ENCODE measurements at regions not wholly inside any gene's neighbourhood (a gene's known extent, or its start where the extent isn't known, plus 50 kb on each side); places are given as distances from the start of the nearest gene placed in this dataset.
"Not testable (repeated sequence)": the region's sequence is repeated elsewhere in the genome, so short reads cannot be mapped to it uniquely, and the experiment has no call there.

DNA sequence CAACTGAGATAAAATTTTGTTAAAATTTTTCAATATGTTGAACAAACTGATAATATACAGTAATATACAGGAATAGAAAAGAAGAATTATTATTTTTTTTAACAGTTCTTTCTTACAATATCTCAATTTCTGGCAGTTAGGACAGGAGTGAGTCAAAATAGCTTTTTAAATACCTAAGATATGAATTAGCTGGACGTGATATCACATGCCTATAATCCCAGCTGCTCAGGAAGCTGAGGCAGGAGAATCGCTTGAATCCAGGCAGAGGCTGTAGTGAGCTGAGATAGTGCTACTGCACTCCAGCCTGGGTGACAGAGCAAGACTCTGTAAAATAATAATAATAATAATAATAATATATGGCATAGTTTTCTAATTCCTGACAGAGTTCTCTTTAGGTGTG, 1039.3 kb downstream of the STPG2 start:
- no peak for DNase-seq (ENCODE audit: low read depth)

DNA sequence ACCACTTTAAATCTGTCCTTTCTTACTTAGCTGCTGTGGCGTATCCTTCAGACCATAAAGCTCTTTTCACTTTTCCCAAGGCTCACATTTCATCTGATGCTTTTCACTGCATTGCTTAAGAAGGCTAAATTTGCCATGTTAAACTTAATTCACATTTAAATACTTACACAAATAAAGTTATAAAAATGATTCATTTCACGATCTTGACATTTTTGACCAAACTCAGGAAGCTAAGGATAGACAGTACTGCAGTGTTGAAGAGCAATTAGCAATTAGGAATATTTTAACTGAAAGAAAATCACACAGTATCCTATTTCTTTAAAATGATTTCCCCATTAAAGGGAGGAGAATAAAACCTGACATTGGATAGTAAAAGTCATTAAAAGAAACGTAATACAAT, 1038.6 kb downstream of the STPG2 start:
- no peak for DNase-seq (ENCODE audit: low read depth)

DNA sequence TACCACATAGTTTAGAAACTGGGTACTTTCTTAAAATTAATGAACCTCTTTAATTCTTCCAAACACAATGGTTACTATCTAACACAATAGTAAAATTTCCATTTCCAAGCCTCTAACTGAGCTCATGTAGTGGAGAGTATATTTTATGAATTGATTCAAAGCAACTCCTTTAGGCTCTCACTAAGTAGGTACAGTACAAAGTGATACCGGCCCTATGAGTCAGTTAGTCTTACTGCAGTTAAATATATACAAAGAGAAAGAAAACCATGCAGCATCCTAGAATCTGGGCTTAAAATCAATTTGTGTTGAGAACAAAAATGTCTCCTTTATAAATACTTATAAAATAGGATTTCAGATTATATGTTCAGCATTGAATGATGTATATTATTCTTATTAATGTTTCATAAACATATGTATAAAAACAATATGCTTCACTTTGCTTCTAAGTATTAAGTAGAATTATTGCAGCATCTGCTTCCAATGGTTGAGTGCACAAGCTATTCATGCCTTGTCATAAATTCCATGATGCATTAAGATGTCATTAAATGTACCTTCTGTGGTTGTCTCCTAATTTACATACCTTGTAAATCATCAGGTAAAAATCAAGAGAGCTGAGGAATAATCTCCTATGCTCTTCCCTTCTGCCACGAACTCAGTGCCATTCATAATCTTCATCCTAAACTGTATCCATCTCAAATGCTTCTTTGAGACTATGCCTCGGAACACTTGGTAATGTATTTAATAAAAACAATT, 1037.8 kb downstream of the STPG2 start:
- DNase-seq (ENCODE audit: low read depth), result no peak

DNA sequence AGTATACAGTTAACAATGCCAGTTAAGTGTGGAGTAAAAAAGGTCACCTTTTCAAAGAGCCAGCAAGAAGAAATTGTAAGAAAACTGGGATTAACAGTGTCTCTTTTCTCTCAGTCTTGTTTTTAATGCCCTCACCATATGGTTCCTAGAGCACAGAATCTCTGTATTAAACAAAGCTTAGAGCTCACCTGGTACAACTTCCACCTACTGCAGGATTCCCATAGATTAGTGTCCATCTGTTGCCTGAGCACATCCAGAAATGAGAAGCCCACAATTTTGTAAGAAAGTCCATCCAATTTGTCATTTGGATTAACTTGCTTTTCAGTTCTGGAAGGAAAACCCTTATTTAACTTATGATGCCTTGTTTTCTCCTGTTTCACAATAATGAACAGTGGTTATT, 1037.1 kb downstream of the STPG2 start:
- DNase-seq (ENCODE audit: low read depth), result no peak

DNA sequence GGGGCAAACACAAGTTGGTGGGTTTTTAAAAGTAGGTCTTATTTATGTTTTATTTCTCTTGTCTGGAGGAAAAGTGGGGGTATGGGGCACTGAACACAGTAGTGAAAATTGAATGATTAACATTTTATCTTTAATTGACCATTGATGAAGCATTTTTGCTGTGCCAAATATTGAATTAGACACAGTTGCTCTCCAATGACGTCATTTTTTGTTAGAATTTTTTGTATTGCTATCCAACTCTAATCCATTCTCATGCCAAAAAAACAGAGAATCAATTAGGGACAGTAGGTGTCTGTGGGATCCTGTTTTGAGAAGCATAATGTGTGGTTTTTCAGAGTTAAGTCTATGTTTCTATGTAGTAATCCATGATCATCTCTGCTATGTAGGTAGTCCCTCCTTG, 1032.8 kb downstream of the STPG2 start:
- DNase-seq (ENCODE audit: low read depth), result no peak

DNA sequence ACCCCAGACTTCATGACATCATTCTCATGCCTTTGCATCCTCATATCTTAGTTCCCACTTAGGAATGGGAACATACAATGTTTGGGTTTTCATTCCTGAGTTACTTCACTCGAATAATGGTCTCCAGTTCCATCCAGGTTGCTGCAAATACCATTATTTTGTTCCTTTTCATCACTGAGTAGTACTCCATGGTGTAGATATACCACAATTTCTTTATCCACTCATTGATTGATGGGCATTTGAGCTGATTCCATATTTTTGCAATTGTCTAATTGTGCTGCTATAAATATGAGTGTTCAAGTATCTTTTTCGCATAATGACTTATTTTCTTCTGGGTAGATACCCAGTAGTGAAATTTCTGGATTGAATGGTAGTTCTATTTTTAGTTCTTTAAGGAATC, 1026.8 kb downstream of the STPG2 start:
- no peak for DNase-seq (ENCODE audit: low read depth)

DNA sequence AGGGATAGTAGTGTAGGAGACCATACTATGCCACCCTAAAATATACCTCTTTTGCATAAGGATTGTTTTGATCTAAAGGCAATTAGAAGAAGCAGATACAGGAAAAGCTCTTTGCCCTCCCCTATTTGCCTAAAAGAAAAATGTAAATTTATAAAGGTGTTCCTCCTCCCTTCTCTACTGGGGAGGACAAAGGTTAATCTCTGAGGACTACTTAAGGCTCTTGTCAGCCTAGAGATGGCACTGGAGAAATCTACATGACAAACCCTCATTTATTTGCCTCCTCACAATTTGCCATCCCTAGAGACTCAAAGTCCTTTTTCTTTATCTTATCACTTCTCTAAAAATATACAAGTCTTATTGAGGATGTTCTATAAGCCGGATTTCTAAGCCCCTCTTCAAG, 1021.8 kb downstream of the STPG2 start:
- DNase-seq (ENCODE audit: low read depth), result no peak

DNA sequence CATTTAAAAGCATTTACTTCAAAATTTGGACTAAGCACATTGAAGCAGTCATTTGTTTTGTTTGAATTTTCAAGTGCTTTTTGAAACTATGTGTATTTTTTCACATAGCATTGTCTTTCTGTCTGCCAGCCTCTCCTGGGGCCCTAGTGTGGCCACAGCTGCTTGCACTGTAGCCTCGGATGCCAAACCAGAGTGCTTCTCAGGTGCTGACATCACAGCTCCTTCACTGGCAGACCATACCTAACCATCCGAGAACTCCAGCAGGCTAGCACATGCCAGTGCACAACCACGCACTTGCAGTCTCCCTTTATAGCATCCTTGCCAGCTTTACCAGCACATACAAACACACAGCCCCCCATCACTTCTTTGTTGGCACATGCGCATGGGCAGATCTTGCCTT, 1019.7 kb downstream of the STPG2 start:
- DNase-seq (ENCODE audit: low read depth), result no peak

DNA sequence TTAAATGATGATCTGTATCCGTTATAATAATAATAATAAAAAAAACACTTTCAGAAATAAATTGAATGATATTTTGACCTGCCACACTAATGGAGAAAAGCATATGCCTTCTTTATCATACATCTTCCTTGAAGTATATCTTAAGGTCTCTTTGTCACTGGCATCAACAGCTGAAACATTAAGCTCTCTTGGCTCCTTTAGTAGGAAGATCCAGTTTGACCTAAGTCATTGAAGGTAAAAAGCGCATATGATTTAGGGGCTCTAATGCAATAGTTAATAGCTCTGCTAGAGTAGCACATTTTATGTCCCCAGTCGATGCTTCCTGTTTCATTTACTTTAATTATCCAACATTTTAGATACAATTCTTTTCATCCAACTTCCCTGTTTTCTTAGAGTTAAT, 1010.8 kb downstream of the STPG2 start:
- no peak for DNase-seq (ENCODE audit: low read depth)

DNA sequence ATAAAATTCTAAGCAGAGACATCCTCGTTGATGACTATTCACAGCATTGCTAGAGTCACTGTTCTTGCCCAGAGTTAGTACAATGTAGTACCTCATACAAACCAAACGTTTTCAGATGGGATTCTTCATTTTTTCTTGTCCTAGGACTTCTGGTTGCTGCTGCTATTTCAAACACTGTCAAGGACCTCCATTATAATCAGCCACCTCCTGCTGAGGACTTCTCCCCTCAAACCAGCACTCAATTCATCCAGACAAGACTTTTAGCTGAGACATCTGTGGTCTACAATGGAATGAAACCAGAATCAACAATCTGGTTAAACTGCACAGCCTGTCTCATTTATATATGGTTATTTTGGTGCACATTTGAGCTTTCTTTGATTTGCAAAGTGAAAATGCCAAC, 1008.8 kb downstream of the STPG2 start:
- DNase-seq (ENCODE audit: low read depth), result no peak

DNA sequence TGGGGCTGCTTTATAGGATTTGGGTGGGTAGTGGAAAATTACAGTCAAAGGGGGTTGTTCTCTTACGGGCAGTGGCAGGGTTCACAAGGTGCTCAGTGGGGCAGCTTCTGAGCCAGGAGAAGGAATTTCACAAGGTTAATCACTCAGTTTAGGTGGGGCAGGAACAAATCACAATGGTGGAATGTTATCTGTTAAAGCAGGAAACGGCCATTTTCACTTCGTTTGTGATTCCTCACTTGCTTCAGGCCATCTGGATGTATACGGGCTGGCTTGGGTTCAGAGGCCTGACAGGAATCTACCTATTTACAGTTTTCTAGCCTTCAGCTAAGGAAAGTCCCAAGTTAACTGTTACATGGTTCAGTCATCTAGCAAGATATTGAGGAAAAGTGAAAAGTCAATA, 1003.5 kb downstream of the STPG2 start:
- no peak for DNase-seq (ENCODE audit: low read depth)

DNA sequence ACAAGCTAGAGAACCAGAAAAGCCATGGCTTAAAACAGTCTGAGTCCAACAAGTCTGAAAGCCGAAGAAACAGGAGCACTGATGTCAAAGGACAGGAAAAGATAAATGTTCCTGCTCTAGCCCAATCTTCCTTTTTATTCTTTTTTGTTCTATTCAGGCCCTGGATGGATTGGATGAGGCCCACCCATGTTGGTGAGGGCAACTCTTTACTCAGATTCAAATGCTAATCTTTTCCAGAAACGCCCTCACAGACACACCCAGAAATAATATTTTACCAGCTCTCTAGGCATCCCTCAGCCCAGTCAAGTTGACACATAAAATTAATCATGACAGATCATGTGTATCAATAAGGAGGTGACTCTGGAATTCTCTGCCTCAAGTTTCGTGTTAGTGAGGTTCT, 1002.7 kb downstream of the STPG2 start:
- DNase-seq (ENCODE audit: low read depth), result no peak

DNA sequence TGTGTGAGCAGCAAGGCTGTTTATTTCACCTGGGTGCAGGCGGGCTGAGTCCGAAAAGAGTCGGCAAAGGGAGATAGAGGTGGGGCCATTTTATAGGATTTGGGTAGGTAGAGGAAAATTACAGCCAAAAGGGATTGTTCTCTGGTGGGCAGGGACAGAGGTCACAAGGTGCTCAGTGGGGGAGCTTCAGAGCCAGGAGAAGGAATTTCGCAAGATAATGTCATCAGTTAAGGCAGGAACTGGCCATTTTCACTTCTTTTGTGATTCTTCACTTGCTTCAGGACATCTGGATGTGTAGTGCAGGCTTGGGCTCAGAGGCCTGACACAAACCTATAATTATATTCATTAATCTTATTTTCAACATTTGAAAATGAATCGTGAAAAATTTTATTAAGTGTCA, 1001.9 kb downstream of the STPG2 start:
- DNase-seq (ENCODE audit: low read depth), result not testable (repeated sequence)

DNA sequence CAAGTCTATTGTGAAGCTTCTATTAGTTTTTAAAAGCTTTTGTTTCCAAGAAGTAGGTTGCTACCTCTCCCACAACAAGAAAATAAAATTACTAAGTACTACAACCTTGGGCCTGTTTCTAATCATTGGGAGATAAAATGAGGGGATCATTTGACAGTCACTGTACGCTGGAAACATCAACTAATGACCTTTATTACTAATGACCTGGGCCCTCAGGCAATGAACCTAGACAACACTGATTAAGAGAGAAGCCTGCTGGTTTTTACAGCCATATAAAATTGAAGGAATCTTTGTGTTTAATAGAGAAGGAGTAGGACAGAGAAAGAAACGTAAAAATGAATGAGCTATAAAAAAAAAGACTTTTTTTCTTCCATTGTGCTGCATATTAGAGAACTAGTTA, 1000.9 kb downstream of the STPG2 start:
- DNase-seq (ENCODE audit: low read depth), result no peak

DNA sequence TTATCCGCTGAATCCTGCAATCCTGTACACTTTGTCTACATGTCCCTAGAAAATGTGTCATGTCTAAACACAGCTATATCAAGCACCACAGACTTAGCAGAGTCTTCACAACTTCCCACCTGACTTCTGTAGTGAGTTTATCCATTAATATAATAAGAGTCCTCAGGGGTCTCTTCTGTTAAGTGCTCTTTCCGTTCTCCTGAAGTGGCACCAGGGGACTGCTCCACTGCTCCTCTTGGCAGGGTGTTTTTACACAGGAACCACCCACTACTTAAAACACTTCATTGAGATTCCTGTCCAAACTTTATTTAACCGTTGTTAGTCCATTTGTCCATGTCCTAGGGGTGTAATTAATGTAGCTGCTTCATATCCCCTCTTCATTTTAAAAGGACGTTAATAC, 1000.4 kb downstream of the STPG2 start:
- DNase-seq (ENCODE audit: low read depth), result no peak

DNA sequence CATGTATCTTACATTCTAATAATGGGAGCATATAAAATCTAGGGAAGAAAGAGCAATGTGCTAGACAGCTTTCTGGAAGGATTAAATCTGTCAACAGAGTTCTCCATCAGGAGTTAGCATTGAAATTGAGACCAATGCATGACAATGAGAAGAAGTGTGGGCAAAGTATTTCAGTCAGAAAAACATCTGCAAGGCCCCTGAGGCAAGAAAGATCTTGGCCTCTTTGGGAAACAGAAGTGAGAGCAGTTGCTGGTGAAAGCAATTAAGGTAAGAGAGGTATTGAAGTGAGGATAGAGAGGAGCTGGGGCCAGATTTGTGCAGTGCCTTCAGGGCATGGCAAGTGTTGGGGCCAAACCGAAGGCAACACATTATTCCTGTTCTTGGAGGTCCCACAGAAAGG, 999.1 kb downstream of the STPG2 start:
- no peak for DNase-seq (ENCODE audit: low read depth)

DNA sequence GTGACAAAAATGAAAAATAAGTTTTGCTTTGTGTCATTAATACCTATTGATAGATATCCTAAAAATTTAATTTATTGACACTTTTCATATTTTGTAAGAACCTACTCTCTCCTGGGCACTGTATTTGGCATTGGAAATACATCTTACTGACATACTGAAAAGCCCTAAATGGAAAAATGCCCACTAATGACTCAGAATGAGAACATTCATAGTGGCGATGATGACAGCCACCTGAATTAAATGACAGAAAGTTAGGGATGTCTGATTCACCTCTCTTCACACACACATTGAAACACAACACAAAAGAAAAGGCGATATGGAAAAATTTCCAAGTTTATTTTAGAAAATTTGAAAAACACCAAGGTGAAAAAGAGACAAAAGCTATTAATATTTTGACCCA, 992.3 kb downstream of the STPG2 start:
- no peak for DNase-seq (ENCODE audit: low read depth)

DNA sequence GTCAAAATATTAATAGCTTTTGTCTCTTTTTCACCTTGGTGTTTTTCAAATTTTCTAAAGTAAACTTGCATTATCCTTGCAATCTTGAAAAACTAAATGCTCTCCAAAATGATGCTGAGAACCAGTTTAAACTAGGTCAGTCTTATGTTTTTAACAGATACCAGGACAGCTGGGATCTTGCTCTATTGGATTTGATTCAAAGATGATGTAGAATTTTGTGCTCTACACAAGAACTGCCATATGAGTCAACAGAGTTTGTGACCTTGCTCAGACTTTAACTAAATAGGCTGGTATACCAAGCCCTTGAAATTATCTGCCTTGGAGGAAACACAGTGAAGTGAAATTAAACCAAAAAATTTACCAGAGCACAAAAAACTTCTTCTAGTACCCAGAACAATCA, 991.1 kb downstream of the STPG2 start:
- DNase-seq (ENCODE audit: low read depth), result no peak

DNA sequence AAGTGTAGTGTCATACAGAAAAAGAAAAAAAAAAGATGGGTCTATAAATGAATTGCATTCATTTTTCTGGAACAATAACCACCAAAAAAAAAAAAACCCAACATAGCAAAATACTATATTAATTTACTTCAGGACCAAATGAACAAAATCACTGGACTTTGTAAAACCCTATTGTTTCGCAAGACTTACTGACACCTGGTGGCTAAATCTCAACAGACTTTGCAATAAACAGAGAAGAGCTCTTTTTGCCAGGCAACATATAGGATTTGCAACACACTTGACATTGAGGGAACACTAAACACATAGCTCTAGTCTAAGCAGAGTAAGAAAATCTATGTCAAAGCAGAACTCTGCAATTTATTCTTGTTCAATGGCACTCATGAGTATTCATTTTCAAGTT, 990.2 kb downstream of the STPG2 start:
- peak; percentile 11 for DNase-seq (ENCODE audit: low read depth)

DNA sequence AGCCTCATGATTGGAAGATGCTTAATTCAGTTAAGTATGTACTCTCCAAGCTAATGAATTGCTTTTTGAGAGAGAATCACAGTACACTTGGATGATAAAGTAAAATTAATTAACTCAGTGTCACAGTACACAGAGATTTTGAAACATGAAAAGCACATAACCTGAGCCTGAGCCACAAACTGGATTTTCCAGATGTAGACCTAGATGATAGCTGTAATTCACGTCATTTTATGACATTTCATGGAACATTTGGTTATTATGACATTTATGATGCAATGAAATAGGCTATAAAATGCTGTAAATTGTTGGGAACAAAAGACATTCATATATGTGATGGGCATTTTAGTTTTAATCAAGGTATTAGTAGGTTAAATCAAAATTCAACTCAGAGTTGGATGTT, 983.7 kb downstream of the STPG2 start:
- DNase-seq (ENCODE audit: low read depth), result no peak

DNA sequence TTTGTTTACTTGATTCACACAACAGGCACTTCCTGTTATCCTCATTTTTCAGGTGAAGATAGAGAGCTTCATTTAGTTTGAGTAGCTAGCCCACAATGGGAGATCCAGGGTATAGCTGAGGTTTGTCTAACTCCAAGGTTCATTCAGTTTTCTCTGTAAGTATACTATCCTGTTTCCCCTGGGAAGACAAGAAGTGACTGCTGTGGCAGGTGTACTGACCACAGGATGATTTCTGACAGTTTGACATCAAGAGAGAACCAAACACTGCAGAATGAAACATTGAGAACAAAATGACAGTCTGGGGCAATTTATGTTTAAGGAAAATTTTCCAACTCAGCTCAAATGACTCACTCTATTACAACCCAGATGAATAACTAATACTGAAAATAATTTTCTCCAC, 958.0 kb downstream of the STPG2 start:
- no peak for DNase-seq (ENCODE audit: low read depth)

DNA sequence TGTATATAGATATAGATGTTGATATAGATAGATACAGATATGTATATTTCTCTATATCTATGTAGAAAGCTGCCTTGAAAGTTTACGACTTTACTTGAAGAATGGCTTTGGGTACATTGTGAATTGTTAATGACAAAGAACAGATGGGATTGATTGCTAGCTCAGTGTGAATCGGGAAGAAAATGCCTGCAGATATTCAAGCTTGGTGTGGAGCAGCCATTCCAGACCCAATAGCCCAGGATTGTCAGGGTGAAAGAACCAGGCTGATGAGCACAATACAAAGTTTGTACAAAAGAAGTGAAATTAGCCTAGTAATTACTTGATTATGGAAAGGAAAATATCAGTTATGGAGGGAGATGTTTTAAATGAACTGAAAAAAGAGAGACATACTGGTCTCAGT, 946.2 kb downstream of the STPG2 start:
- no peak for DNase-seq (ENCODE audit: low read depth)

DNA sequence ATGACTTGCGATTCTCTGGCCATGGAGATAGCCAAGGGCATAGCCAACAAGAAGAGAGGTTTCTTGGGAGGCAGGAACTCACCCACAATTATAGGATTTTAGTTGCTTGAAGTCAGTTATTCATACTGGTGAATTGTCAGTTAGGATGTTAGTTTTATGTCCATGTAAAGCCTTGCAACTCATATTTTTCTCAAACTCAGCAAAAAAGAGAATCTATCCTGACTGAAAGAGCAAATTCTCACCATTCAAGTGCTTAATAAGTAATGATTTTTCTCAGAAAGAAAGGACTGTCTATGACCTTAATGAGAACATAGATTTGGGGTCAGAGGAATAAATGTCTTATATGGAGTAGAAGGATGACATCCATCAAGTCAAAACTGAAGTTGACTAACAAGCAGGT, 934.5 kb downstream of the STPG2 start:
- DNase-seq (ENCODE audit: low read depth), result no peak

DNA sequence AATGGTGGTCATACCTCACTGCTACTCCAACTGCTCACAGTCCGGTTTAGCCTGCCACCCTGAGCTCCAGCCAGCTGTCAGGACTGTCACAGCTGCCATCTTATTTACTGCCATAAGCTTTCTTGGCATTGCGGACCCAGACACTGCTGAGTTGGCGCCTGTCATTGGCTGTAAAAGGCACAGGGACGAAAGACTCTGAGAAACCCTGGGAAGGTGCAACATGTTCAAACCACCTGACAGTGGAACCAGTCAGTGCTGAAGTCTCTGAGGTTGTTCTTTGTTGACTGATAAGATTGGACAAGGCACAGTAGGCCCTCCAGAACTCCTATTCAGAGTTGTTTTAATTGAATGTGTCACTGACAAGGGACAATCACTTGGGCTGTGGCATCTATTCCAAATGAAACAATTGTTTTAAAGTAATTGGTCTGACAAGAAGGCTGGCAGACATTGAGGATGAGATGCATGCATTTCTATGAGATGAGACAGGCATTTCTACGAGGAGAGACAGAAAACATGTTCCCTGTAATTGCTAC, 927.8 kb downstream of the STPG2 start:
- no peak for DNase-seq (ENCODE audit: low read depth)

Data from CMK (cell line).